Stimulated activated effector memory CD8-positive, alpha-beta T cell treated with anti-CD3 and anti-CD28 coated beads, Interleukin-12 subunit alpha, Interleukin-12 subunit beta, amount 100 ng/mL, for 72 hours (primary cell): ENCODE measurements at regions not wholly inside any gene's neighbourhood (a gene's known extent, or its start where the extent isn't known, plus 50 kb on each side); places are given as distances from the start of the nearest gene placed in this dataset.

Experiments used
- ATAC-seq: fragments of 150-1000 bp; cut with Tn5 transposase; 2 replicates; pipeline ENCODE4 v1.10.0; 2021
- DNase-seq, 2 donors: peaks; one replicate each; pipeline ENCODE4 v3.0.0; 2021 to 2022; ENCODE audit warnings: low spot score in 2 of 2
- H3K27ac Mint-ChIP-seq: one replicate; pipeline ENCODE4 v1.8.0; 2022; ENCODE audit warnings: mild to moderate bottlenecking, mixed read lengths
- H3K36me3 Mint-ChIP-seq: one replicate; pipeline ENCODE4 v1.8.0; 2022; ENCODE audit warnings: mild to moderate bottlenecking, mixed read lengths
- H3K4me1 Mint-ChIP-seq: one replicate; pipeline ENCODE4 v1.8.0; 2022; ENCODE audit warnings: mixed read lengths
- H3K4me3 Mint-ChIP-seq: one replicate; pipeline ENCODE4 v1.8.0; 2022; ENCODE audit warnings: mild to moderate bottlenecking, mixed read lengths
- H3K9me3 Mint-ChIP-seq: one replicate; pipeline ENCODE4 v1.8.0; 2022; ENCODE audit warnings: mixed read lengths

DNA sequence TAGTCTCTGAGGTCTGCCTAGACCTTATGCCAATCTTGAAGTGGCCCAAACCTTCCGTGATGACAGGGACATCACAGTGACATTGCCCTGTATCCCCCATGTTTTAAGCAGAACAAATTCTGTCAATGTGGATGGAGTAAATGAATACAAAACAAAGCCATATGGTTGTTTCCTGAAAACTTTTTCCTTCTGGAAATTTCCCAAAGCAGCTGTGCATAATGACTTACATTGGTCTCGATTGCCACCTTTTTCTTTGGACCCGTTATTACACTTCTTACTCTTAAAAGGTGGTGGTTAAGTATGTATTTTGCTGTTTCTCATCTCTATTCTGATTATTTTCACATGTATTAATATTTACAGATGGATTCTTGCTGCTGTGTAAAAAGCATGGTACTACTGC, 411.2 kb upstream of the KLF6 start:
- H3K27ac Mint-ChIP-seq, result no peak overlapping the region
- H3K9me3 Mint-ChIP-seq, result no peaks in the 10 kb centered on the region
- no peak overlapping the region for H3K4me3 Mint-ChIP-seq
- no peak for ATAC-seq
- DNase-seq, result no peak
- H3K36me3 Mint-ChIP-seq, result no peaks in the 10 kb centered on the region
- H3K4me1 Mint-ChIP-seq, result peaks cover 14% of the 10 kb centered on the region

GRCh38 chr10:4195213-4195612, 410.2 kb upstream of the KLF6 start:
- no peak overlapping the region for H3K27ac Mint-ChIP-seq
- no peaks in the 10 kb centered on the region for H3K36me3 Mint-ChIP-seq
- H3K4me1 Mint-ChIP-seq, result peaks cover 14% of the 10 kb centered on the region
- DNase-seq, result no peak
- no peak overlapping the region for H3K4me3 Mint-ChIP-seq
- no peaks in the 10 kb centered on the region for H3K9me3 Mint-ChIP-seq
- ATAC-seq, result no peak

DNA sequence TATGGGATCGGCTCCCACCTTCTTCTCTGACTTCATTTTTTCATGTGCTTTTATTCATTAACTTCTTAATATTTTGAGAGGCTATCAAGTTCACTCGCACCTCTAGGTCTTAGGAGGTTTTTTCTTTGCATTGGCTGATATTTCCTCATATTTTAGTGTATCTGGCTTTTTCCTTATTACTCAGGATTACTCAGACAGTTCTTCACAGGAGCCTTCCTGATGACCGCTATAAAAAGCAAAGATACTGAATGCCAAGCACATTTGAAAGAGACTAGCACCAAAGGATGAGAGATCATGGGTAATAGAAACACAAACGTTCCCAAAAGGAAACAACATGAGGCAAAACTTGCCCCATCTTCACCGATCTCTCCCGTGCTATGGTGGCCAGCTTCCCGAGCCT, 409.2 kb upstream of the KLF6 start:
- DNase-seq (no peak), ATAC-seq (no peak)
- Mint-ChIP-seq H3K9me3 (no peaks in the 10 kb centered on the region), H3K4me3 (no peak overlapping the region), H3K27ac (no peak overlapping the region), H3K4me1 (peaks cover 14% of the 10 kb centered on the region), H3K36me3 (no peaks in the 10 kb centered on the region)

DNA sequence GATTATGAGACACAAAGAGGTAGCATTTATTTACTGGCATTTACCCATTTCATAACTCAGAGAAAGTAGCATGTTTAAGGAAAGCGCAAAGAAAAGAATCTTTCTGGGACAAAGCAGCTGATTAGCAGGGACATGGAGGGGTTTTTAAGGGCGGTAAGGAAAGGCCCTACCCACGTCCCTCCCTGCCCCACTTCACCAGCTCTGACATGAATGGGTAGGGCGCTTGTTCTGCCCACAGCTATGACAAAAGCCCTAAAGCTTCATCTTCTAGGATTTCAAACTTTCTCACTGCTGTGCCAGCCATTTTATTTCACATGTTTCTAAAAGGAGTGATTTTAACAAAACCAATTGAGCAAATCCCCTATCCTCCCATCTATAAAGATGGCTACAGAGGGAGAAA, 406.9 kb upstream of the KLF6 start:
- H3K9me3 Mint-ChIP-seq, result no peaks in the 10 kb centered on the region
- H3K4me3 Mint-ChIP-seq, result no peak overlapping the region
- H3K36me3 Mint-ChIP-seq, result no peaks in the 10 kb centered on the region
- no peak overlapping the region for H3K27ac Mint-ChIP-seq
- DNase-seq, result no peak
- no peak for ATAC-seq
- peaks cover 5% of the 10 kb centered on the region for H3K4me1 Mint-ChIP-seq

DNA sequence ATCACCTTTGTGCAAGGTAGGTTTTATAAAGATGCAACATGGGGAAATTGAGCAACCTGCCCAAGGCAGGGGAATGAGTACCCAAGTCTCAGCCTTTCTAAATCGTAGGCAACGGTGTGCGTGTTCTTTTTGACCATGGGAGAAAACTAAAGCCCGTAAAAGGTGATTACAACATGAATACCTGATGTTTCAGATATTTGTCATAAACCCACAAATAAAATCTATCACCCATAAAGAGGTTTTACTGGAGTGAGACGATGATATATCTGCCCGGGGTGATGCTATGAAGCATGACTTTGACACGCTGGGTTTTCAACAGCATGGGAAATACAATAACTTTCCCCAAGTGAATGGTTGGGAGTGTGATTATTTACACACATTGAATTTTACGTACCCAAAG, 406.3 kb upstream of the KLF6 start:
- no peak overlapping the region for H3K4me3 Mint-ChIP-seq
- DNase-seq (no peak), ATAC-seq (no peak)
- H3K27ac Mint-ChIP-seq, result no peak overlapping the region
- no peaks in the 10 kb centered on the region for H3K36me3 Mint-ChIP-seq
- H3K9me3 Mint-ChIP-seq, result no peaks in the 10 kb centered on the region
- H3K4me1 Mint-ChIP-seq, result no peaks in the 10 kb centered on the region

DNA sequence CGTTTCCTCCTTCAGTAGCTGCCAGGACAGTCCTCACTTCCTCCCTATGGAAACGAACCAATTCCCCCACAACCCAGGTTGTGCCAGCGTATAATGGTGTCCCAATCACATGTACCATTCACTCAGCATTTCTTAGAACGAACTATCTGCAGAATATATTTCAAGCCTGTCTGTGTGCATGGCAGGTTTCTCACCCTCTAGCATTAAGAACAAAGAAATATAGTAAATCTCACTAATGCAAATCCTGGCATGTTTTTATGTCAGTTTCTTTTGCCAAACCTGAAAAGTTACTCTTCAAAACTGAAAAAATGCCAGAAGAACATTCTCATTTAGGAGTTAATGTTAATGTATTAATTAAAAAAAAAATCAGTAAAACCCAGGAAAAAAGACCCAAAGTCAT, 405.9 kb upstream of the KLF6 start:
- no peaks in the 10 kb centered on the region for H3K9me3 Mint-ChIP-seq
- no peaks in the 10 kb centered on the region for H3K4me1 Mint-ChIP-seq
- no peaks in the 10 kb centered on the region for H3K36me3 Mint-ChIP-seq
- no peak overlapping the region for H3K27ac Mint-ChIP-seq
- no peak for DNase-seq
- no peak overlapping the region for H3K4me3 Mint-ChIP-seq
- no peak for ATAC-seq

DNA sequence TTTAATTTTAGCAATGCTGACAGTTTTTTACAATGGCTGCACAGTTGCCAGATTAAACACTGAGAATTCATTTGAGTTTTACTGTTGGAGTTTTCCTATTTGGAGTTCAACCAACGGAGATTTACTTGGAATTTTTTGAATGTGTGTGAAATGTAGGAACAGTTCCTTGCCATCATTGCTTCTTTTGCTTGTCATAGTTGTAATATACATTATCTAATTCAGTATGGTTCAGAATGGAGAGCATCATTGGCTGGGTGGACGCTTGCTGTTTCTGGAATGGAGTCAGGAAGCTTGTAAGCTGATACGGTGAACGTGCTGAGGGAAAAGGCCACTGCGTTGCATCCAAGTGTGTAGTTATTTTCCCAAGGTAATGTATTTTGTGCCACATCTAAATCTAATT, 404.3 kb upstream of the KLF6 start:
- ATAC-seq, result no peak

DNA sequence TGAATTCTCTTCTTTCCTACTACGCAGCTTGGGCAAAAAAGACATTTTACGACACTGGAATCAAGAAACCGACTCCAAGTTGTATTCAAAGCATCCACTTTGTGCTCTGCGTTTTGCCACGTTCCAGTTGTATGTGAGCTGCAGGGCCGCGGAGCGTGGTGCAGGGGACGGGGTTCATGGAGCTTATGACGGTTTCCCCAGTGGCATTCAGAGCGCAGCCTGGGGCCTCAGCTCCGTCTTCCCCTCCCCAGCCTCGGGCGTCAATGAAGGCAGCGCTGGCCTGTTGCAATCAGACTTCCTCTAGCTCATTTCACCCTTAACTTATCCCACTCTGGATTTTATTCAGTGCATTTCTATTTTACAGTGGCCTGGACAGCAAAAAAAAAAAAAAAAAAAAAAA, 403.4 kb upstream of the KLF6 start:
- Mint-ChIP-seq H3K4me3 (no peak overlapping the region), H3K9me3 (no peaks in the 10 kb centered on the region), H3K27ac (no peak overlapping the region), H3K36me3 (no peaks in the 10 kb centered on the region), H3K4me1 (no peaks in the 10 kb centered on the region)
- no peak for DNase-seq
- ATAC-seq, result no peak

More for the DNA sequence above, 404.3 kb upstream of the KLF6 start:
- no peak overlapping the region for H3K27ac Mint-ChIP-seq
- no peaks in the 10 kb centered on the region for H3K4me1 Mint-ChIP-seq
- H3K4me3 Mint-ChIP-seq, result no peak overlapping the region
- no peak for DNase-seq
- H3K36me3 Mint-ChIP-seq, result no peaks in the 10 kb centered on the region
- H3K9me3 Mint-ChIP-seq, result no peaks in the 10 kb centered on the region

DNA sequence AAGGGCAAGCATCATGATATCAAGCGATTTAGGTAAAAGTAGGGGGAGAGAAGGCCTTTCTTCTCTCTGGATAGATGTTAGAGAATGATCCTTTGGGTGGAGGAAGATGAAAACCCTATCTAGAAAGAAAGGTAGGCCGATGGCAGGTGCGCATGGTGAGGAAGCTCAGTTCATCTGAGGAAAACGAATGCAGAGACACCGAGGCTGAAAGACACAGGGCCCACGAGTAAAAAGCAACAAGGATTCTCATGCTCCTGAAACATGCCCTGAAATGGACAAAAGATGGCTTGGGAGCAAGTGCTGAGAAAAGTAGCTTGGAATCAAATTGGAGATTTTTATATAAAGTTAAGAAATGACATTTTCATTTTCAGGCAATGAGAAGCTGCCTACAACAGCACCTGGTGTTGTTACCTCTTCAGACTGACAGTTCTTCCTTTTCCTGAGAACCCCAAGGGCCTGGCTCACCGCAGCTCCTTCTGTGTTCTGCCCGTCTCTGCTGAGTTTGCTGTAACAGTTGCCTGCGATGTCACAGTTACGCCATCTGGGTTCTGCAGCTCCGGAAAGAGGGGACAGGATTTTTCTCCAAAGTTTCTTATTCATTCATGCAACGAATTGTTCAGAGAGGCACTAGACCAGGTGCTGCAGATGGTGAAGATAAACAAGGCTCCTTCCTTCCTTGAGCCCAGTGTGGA, 402.0 kb upstream of the KLF6 start:
- no peak for ATAC-seq
- H3K4me3 Mint-ChIP-seq, result no peak overlapping the region
- peaks cover 11% of the 10 kb centered on the region for H3K4me1 Mint-ChIP-seq
- no peaks in the 10 kb centered on the region for H3K36me3 Mint-ChIP-seq
- no peak for DNase-seq
- no peaks in the 10 kb centered on the region for H3K9me3 Mint-ChIP-seq
- no peak overlapping the region for H3K27ac Mint-ChIP-seq

- H3K36me3 Mint-ChIP-seq, result no peaks in the 10 kb centered on the region
- no peaks in the 10 kb centered on the region for H3K9me3 Mint-ChIP-seq
- peaks cover 23% of the 10 kb centered on the region for H3K4me1 Mint-ChIP-seq
- no peak overlapping the region for H3K4me3 Mint-ChIP-seq
- no peak for DNase-seq
- ATAC-seq, result no peak
- no peak overlapping the region for H3K27ac Mint-ChIP-seq
Observed at GRCh38 chr10:4183761-4184261, 398.8 kb upstream of the KLF6 start.

- ATAC-seq, result peak; percentile 66
- H3K4me3 Mint-ChIP-seq, result no peak overlapping the region
- no peak overlapping the region for H3K27ac Mint-ChIP-seq
Observed at GRCh38 chr10:4181621-4182049, 396.6 kb upstream of the KLF6 start.

DNA sequence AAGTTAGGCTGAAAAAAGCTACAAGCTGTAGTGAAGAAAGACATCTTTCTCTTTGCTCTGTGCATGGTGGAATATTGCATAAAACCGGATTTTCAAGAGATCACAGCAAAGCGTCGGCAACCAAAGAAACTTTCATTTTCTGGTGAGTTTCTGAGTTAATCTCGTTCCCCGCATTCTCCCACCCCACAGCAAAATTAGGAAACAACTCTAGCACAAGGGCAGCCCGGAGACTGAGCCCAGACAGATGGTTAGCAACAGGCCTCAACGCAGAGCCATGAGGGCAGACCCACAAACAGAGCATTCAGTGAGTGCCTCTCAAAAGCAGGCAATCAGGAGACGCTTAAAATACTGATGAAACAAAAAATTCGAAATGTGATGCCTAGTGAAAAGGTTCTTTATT, 396.1 kb upstream of the KLF6 start:
- Mint-ChIP-seq H3K9me3 (no peaks in the 10 kb centered on the region), H3K36me3 (no peaks in the 10 kb centered on the region), H3K4me1 (peaks cover 23% of the 10 kb centered on the region), H3K4me3 (no peak overlapping the region), H3K27ac (no peak overlapping the region)
- no peak for ATAC-seq
- DNase-seq, result no peak

More at GRCh38 chr10:4181621-4182049, 396.6 kb upstream of the KLF6 start:
- Mint-ChIP-seq H3K9me3 (no peaks in the 10 kb centered on the region), H3K4me1 (peaks cover 23% of the 10 kb centered on the region), H3K36me3 (no peaks in the 10 kb centered on the region)
- no peak for DNase-seq

- Mint-ChIP-seq H3K9me3 (no peaks in the 10 kb centered on the region), H3K4me1 (peaks cover 19% of the 10 kb centered on the region), H3K4me3 (no peak overlapping the region), H3K36me3 (no peaks in the 10 kb centered on the region), H3K27ac (no peak overlapping the region)
- ATAC-seq, result no peak
- no peak for DNase-seq
Observed at GRCh38 chr10:4177791-4178190, 392.8 kb upstream of the KLF6 start.

GRCh38 chr10:4176500-4177281, 391.7 kb upstream of the KLF6 start:
- no peaks in the 10 kb centered on the region for H3K36me3 Mint-ChIP-seq
- H3K4me1 Mint-ChIP-seq, result peaks cover 9% of the 10 kb centered on the region
- ATAC-seq (no peak), DNase-seq (no peak)
- no peak overlapping the region for H3K27ac Mint-ChIP-seq
- H3K9me3 Mint-ChIP-seq, result no peaks in the 10 kb centered on the region
- no peak overlapping the region for H3K4me3 Mint-ChIP-seq

DNA sequence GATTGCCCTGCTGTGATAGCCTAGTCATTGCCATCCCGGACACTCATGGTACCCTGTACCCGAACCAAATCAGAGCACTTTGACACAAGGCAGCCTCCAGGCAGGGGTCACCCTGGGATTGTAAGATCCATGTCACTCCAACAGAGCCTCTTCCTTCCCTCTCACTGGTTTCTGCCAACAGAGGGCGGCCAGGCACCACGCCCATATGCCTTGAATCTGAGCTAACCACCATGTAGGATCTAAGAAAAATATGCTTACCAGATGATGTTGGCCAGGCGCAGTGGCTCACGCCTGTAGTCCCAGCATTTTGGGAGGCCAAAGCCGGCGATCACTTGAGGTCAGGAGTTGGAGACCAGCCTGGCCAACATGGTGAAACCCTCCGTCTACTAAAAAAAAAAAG, 389.2 kb upstream of the KLF6 start:
- ATAC-seq (no peak), DNase-seq (peak in 1 of 2 donors; percentile 23)
- no peaks in the 10 kb centered on the region for H3K4me1 Mint-ChIP-seq
- no peaks in the 10 kb centered on the region for H3K36me3 Mint-ChIP-seq
- H3K27ac Mint-ChIP-seq, result no peak overlapping the region
- H3K4me3 Mint-ChIP-seq, result no peak overlapping the region
- no peaks in the 10 kb centered on the region for H3K9me3 Mint-ChIP-seq
